Neural crest cell (in vitro differentiated cells): ENCODE measurements at regions not wholly inside any gene's neighbourhood (a gene's known extent, or its start where the extent isn't known, plus 50 kb on each side); places are given as distances from the start of the nearest gene placed in this dataset.

ENCODE experiments used
- DNase-seq: peaks from one replicate; pipeline ENCODE4 v3.0.0; 2021; ENCODE audit warnings: low read depth, mixed read lengths, low spot score
- H3K27ac Mint-ChIP-seq: one replicate; pipeline ENCODE4 v1.8.0; 2021; ENCODE audit warnings: mild to moderate bottlenecking, mixed read lengths; ENCODE audit not compliant: unreplicated experiment
- H3K27me3 Mint-ChIP-seq: 2 replicates; pipeline ENCODE4 v1.8.0; 2021; ENCODE audit warnings: low read depth, mild to moderate bottlenecking, mixed read lengths
- H3K36me3 Mint-ChIP-seq: 2 replicates; pipeline ENCODE4 v1.8.0; 2021; ENCODE audit warnings: low read depth, mild to moderate bottlenecking, mixed read lengths
- H3K4me1 Mint-ChIP-seq: 2 replicates; pipeline ENCODE4 v1.8.0; 2021; ENCODE audit warnings: mixed read lengths
- H3K4me3 Mint-ChIP-seq: one replicate; pipeline ENCODE4 v1.8.0; 2021; ENCODE audit warnings: mild to moderate bottlenecking, mixed read lengths
- H3K9me3 Mint-ChIP-seq: 2 replicates; pipeline ENCODE4 v1.8.0; 2021; ENCODE audit warnings: mixed read lengths
- TF ChIP-seq, protein P1 (sequence below): fragments of 200-600 bp; sonication (generic); conservative IDR thresholded peaks from 2 replicates; pipeline ENCODE4 v1.5.0; 2021; ENCODE audit warnings: antibody characterized with exemption, mild to moderate bottlenecking

DNA sequence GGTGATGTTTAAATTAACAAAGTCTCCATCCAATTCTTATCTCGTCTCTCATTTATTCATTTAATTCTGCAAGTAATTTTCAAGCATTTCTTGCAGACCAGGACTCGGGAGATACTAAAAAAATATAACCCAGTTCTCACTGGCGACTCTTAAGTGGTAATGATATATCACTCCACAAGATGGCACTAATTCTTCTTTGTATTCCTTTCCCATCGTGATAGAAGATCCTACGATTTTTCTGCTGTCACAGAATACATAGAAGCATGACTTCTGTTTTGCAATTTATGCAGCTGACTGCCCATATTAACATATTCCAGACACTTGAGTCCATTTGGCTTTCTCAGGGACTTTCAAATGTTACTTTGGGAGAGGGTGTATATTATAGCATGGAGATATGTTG, 64.0 kb upstream of the FGF13 start:
- peaks cover 19% of the 10 kb centered on the region for H3K4me1 Mint-ChIP-seq
- H3K27me3 Mint-ChIP-seq: no peaks in the 10 kb centered on the region
- TF ChIP-seq, protein P1, sequence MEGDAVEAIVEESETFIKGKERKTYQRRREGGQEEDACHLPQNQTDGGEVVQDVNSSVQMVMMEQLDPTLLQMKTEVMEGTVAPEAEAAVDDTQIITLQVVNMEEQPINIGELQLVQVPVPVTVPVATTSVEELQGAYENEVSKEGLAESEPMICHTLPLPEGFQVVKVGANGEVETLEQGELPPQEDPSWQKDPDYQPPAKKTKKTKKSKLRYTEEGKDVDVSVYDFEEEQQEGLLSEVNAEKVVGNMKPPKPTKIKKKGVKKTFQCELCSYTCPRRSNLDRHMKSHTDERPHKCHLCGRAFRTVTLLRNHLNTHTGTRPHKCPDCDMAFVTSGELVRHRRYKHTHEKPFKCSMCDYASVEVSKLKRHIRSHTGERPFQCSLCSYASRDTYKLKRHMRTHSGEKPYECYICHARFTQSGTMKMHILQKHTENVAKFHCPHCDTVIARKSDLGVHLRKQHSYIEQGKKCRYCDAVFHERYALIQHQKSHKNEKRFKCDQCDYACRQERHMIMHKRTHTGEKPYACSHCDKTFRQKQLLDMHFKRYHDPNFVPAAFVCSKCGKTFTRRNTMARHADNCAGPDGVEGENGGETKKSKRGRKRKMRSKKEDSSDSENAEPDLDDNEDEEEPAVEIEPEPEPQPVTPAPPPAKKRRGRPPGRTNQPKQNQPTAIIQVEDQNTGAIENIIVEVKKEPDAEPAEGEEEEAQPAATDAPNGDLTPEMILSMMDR: peak; percentile 81
- no peak overlapping the region for H3K4me3 Mint-ChIP-seq
- no peaks in the 10 kb centered on the region for H3K9me3 Mint-ChIP-seq
- no peak overlapping the region for H3K27ac Mint-ChIP-seq
- no peak for DNase-seq
- peaks cover 7% of the 10 kb centered on the region for H3K36me3 Mint-ChIP-seq

DNA sequence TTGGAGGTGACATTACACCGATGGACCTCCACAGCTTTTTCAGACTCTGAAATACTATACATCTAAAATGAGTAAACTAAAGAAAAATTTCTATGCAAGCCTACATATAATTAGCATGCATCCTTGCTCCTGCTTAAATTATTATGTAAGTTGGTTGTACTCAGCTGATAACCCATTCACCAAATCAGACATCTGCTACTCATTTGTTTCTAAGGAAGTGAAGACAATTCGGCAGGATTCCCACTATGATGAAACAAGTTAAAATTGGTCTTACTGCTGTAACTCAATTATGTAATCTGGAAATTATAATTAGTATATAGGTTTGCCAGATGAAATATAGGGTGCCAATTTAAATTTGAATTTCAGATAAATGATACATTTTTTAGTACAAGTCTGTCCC, 59.5 kb upstream of the FGF13 start:
- Mint-ChIP-seq H3K27me3 (no peaks in the 10 kb centered on the region), H3K4me3 (no peak overlapping the region), H3K36me3 (no peaks in the 10 kb centered on the region), H3K4me1 (peaks cover 6% of the 10 kb centered on the region), H3K27ac (no peak overlapping the region), H3K9me3 (no peaks in the 10 kb centered on the region)
- TF ChIP-seq, protein P1: no peak
- no peak for DNase-seq

DNA sequence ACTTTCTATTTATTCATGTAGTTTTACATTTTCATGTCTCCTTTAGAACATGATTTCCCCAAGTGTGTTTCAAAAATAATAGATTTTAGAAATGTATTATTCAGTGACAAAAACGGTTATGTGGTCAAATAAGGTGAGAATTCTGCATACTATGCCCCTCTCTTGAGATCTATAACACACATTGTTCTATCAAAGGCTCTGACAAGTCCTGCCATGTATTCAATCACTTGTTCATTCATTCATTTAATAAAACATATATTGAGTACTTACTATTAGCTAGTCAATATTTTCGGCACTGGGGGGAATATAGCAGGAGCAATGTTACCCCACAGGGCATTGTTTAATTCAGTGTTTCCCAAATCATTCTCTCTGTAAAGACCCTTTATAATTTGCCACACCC, 58.4 kb upstream of the FGF13 start:
- Mint-ChIP-seq H3K4me1 (peaks cover 4% of the 10 kb centered on the region), H3K27me3 (no peaks in the 10 kb centered on the region), H3K36me3 (no peaks in the 10 kb centered on the region), H3K9me3 (no peaks in the 10 kb centered on the region), H3K27ac (no peak overlapping the region), H3K4me3 (no peak overlapping the region)
- DNase-seq: no peak
- TF ChIP-seq, protein P1: no peak

DNA sequence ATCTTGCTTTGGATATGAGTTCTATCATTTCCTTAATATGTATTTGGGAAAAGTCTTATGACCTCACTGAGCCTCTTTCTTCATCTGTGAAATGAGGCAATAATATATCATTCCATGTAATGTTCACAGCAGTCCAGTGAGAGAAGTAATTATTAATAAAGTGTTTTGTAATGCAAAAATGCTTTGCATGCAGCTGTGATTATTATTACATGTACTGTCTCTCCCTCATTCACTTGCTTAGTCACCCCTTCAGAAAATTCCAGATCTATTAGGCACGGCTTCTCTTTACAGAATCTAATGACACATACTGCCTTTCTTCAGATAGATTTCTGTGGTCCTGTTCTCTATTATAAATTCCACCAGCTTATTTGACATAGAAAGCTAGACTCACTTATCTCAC, 53.5 kb upstream of the FGF13 start:
- no peak for DNase-seq
- H3K27me3 Mint-ChIP-seq: no peaks in the 10 kb centered on the region
- TF ChIP-seq, protein P1: no peak
- H3K4me3 Mint-ChIP-seq: no peak overlapping the region
- no peaks in the 10 kb centered on the region for H3K36me3 Mint-ChIP-seq
- H3K4me1 Mint-ChIP-seq: peaks cover 5% of the 10 kb centered on the region
- H3K9me3 Mint-ChIP-seq: no peaks in the 10 kb centered on the region
- no peak overlapping the region for H3K27ac Mint-ChIP-seq

DNA sequence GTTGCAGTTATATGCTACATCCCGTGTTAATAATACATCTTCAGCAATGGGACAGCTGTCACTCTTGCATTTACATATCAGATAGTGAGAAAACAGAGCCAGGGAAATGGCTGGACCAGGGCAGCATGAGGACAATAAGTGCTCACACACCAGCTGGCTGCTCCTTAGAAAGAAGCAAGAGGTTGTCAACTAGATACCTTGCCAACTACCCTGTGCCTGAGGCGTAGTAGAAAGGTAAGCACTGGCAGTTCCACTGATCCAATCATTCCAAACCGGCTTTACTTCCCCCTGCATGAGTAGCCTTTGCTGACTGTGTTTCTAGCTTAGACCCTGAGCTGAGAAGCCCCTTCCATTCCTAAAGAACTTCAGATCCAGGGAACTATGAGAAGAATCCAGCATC, 52.2 kb upstream of the FGF13 start:
- DNase-seq: no peak
- H3K4me3 Mint-ChIP-seq: no peak overlapping the region

More for the DNA sequence above, 52.2 kb upstream of the FGF13 start:
- H3K4me1 Mint-ChIP-seq: peaks cover 15% of the 10 kb centered on the region
- no peaks in the 10 kb centered on the region for H3K27me3 Mint-ChIP-seq
- H3K9me3 Mint-ChIP-seq: no peaks in the 10 kb centered on the region
- no peak overlapping the region for H3K27ac Mint-ChIP-seq
- TF ChIP-seq, protein P1: no peak
- no peaks in the 10 kb centered on the region for H3K36me3 Mint-ChIP-seq
